ENCODE measurements at regions not wholly inside any gene's neighbourhood (a gene's known extent, or its start where the extent isn't known, plus 50 kb on each side); places are given as distances from the start of the nearest gene placed in this dataset.
"Not testable (repeated sequence)": the region's sequence is repeated elsewhere in the genome, so short reads cannot be mapped to it uniquely, and the experiment has no call there.

DNA sequence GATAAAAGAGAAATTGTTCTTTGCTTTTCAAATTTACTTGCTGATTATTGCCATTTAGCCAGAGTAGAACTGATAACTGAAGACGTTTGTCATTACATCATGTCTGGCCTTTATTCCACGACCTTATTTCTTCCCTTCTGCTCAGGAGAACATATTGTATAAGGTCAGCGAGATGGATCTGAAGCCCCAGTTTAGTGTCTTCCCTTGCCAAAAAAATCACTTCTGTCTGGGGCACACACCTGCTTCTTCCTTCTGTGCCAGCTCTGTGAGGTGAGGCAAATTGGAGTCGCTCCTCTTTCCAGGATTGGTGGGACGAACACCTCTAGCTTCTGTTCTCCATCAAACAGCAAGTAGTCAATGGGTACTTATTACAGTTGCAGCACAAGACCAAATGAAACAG, 250.3 kb upstream of the CRBN start:
- intact Hi-C loops (cut with DNase I; ENCODE audit: low total_unique reads), result no loop called here
- no peak for DNase-seq
- Histone ChIP-seq H3K27ac (no peak overlapping the region), H3K4me1 (no peaks in the 10 kb centered on the region), H3K4me3 (no peak overlapping the region), H3K36me3 (no peaks in the 10 kb centered on the region), H3K9me3 (no peaks in the 10 kb centered on the region), H3K27me3 (no peaks in the 10 kb centered on the region)
- WGBS, 2 donors (ENCODE audit: low coverage in 1 of 2), result 67 to 83% methylated on average over 2 to 5 of the region's 5 CpGs
- in situ Hi-C loops (cut with MboI; ENCODE audit: low pct_ligation_motif_present in 1 of 4, low pct_unique_long_range_greater_than_20kb in 1 of 4, low sequenced_read_pairs in 3 of 4), result no loop called here
- TF ChIP-seq POLR2A (IDR thresholded peaks at IDR 0.05), result no peak
- TF ChIP-seq, protein P1, sequence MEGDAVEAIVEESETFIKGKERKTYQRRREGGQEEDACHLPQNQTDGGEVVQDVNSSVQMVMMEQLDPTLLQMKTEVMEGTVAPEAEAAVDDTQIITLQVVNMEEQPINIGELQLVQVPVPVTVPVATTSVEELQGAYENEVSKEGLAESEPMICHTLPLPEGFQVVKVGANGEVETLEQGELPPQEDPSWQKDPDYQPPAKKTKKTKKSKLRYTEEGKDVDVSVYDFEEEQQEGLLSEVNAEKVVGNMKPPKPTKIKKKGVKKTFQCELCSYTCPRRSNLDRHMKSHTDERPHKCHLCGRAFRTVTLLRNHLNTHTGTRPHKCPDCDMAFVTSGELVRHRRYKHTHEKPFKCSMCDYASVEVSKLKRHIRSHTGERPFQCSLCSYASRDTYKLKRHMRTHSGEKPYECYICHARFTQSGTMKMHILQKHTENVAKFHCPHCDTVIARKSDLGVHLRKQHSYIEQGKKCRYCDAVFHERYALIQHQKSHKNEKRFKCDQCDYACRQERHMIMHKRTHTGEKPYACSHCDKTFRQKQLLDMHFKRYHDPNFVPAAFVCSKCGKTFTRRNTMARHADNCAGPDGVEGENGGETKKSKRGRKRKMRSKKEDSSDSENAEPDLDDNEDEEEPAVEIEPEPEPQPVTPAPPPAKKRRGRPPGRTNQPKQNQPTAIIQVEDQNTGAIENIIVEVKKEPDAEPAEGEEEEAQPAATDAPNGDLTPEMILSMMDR (IDR thresholded peaks at IDR 0.05), result no peak
- no peak for TF ChIP-seq POLR2AphosphoS5 (IDR thresholded peaks at IDR 0.05)
- no peak for TF ChIP-seq EP300 (IDR thresholded peaks at IDR 0.05; ENCODE audit: low read depth)

DNA sequence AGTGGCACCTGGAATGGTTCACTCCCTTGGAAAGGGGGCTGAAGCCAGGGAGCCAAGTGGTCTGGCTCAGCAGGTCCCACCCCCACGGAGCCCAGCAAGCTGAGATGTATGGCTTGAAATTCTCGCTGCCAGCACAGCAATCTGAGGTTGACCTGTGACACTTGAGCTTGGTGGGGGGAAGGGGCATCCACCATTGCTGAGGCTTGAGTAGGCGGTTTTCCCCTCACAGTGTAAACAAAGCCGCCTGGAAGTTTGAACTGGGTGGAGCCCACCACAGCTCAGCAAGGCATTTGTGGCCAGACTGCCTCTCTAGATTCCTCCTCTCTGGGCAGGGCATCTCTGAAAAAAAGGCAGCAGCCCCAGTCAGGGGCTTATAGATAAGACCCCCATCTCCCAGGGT, 228.2 kb upstream of the CRBN start:
- H3K27ac ChIP-seq; intact Hi-C loops (cut with DNase I; ENCODE audit: low total_unique reads); DNase-seq; H3K9me3 ChIP-seq; H3K4me3 ChIP-seq; in situ Hi-C loops (cut with MboI; ENCODE audit: low pct_ligation_motif_present in 1 of 4, low pct_unique_long_range_greater_than_20kb in 1 of 4, low sequenced_read_pairs in 3 of 4); H3K36me3 ChIP-seq; H3K4me1 ChIP-seq; H3K27me3 ChIP-seq: not testable (repeated sequence)
- WGBS, 2 donors (ENCODE audit: low coverage in 1 of 2), result 58% methylated on average over 4 of the region's 4 CpGs; no CpG with 5 or more reads in 1 of the 2 donors

DNA sequence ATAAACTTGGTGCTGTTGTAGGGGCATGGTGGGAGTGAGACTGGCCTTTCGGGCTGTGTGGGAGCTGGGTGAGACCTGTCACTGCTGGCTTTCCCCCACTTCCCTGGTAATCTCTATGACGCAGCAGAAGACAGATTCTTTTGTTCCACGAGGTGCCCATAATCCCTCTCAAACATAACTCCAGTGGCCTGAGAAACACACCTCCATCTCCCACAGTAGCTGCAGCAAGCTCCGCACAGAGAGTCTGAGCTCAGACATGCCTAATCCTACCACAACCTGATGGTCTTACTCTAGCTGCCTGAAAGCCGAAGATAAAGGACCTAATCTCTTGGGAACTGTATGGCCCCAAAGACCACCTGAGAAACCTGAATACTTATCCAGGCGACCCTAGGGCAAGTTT, 225.6 kb upstream of the CRBN start:
- Histone ChIP-seq H3K4me3 (no peak overlapping the region), H3K27me3 (no peaks in the 10 kb centered on the region), H3K36me3 (no peaks in the 10 kb centered on the region), H3K27ac (no peak overlapping the region), H3K9me3 (peaks cover 0 to 6% of the 10 kb centered on the region in 2 donors), H3K4me1 (no peaks in the 10 kb centered on the region)
- DNase-seq, result no peak
- intact Hi-C loops (cut with DNase I; ENCODE audit: low total_unique reads), result no loop called here
- TF ChIP-seq, protein P1 (IDR thresholded peaks at IDR 0.05), result no peak
- no peak for TF ChIP-seq EP300 (IDR thresholded peaks at IDR 0.05; ENCODE audit: low read depth)
- no peak for TF ChIP-seq POLR2AphosphoS5 (IDR thresholded peaks at IDR 0.05)
- TF ChIP-seq POLR2A (IDR thresholded peaks at IDR 0.05), result no peak
- WGBS, 2 donors (ENCODE audit: low coverage in 1 of 2), result 63 to 88% methylated on average over 2 to 6 of the region's 6 CpGs
- in situ Hi-C loops (cut with MboI; ENCODE audit: low pct_ligation_motif_present in 1 of 4, low pct_unique_long_range_greater_than_20kb in 1 of 4, low sequenced_read_pairs in 3 of 4), result no loop called here

DNA sequence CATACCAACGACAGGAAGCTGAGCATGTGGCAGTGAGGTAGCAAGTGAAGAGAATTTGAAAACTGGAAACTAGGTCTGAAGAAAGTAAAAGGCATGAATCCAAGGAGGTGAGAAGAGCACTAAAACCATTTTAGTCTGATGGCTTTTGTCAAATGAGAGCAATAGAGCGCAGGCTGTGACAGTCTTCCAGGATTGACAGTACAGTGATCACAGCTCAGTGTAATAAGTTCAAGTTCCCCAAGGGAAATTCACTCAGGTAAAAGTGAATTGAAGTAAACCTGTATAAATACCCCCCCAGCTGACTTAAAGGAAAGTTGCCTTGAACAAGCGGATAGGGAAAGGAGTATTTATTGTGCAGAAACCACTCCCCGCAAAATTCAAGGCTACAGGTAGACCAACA, 224.2 kb upstream of the CRBN start:
- no peaks in the 10 kb centered on the region for H3K4me1 ChIP-seq
- H3K9me3 ChIP-seq, result peaks cover 5 to 6% of the 10 kb centered on the region in 2 donors
- H3K36me3 ChIP-seq, result no peaks in the 10 kb centered on the region
- TF ChIP-seq POLR2A (IDR thresholded peaks at IDR 0.05), result no peak
- TF ChIP-seq, protein P1 (IDR thresholded peaks at IDR 0.05), result no peak
- no peak for TF ChIP-seq POLR2AphosphoS5 (IDR thresholded peaks at IDR 0.05)
- no peak for TF ChIP-seq EP300 (IDR thresholded peaks at IDR 0.05; ENCODE audit: low read depth)
- in situ Hi-C loops (cut with MboI; ENCODE audit: low pct_ligation_motif_present in 1 of 4, low pct_unique_long_range_greater_than_20kb in 1 of 4, low sequenced_read_pairs in 3 of 4), result no loop called here
- WGBS, 2 donors (ENCODE audit: low coverage in 1 of 2), result 72 to 80% methylated on average over 3 to 4 of the region's 4 CpGs
- intact Hi-C loops (cut with DNase I; ENCODE audit: low total_unique reads), result no loop called here
- no peak overlapping the region for H3K4me3 ChIP-seq
- H3K27me3 ChIP-seq, result no peaks in the 10 kb centered on the region
- H3K27ac ChIP-seq, result no peak overlapping the region
- no peak for DNase-seq

DNA sequence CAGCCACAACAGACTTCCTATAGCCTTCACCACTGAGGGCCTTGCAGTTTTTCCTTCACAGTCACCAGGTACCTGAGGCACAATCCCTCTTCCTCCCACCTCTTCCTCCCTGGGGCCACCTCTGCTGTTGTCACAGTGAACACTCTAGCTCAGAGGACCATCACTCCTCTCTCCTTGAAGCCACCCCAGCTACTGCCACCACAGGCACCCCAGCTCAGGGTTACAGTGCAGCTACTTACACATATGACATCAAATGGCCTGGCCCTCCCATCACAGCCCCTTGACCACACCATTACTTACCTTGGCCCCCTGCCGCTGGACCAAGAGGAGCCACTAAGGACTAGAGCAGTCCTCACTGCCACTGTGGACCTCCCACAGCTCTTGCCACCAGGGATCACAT, 213.5 kb upstream of the CRBN start:
- no peaks in the 10 kb centered on the region for H3K36me3 ChIP-seq
- in situ Hi-C loops (cut with MboI; ENCODE audit: low pct_ligation_motif_present in 1 of 4, low pct_unique_long_range_greater_than_20kb in 1 of 4, low sequenced_read_pairs in 3 of 4) (no loop called here), intact Hi-C loops (cut with DNase I; ENCODE audit: low total_unique reads) (no loop called here)
- no peak for DNase-seq
- no peaks in the 10 kb centered on the region for H3K9me3 ChIP-seq
- TF ChIP-seq POLR2AphosphoS5 (IDR thresholded peaks at IDR 0.05), result no peak
- no peak for TF ChIP-seq POLR2A (IDR thresholded peaks at IDR 0.05)
- no peak for TF ChIP-seq EP300 (IDR thresholded peaks at IDR 0.05; ENCODE audit: low read depth)
- TF ChIP-seq, protein P1 (IDR thresholded peaks at IDR 0.05), result no peak
- no peaks in the 10 kb centered on the region for H3K4me1 ChIP-seq
- H3K27ac ChIP-seq, result no peak overlapping the region
- H3K4me3 ChIP-seq, result no peak overlapping the region
- 91% methylated on average over 1 of the region's 1 CpG; no CpG with 5 or more reads in 1 of the 2 donors for WGBS, 2 donors (ENCODE audit: low coverage in 1 of 2)
- H3K27me3 ChIP-seq, result no peaks in the 10 kb centered on the region

All from transverse colon (tissue), 4 donors.